ENCODE measurements at regions not wholly inside any gene's neighbourhood (a gene's known extent, or its start where the extent isn't known, plus 50 kb on each side); places are given as distances from the start of the nearest gene placed in this dataset.

DNA sequence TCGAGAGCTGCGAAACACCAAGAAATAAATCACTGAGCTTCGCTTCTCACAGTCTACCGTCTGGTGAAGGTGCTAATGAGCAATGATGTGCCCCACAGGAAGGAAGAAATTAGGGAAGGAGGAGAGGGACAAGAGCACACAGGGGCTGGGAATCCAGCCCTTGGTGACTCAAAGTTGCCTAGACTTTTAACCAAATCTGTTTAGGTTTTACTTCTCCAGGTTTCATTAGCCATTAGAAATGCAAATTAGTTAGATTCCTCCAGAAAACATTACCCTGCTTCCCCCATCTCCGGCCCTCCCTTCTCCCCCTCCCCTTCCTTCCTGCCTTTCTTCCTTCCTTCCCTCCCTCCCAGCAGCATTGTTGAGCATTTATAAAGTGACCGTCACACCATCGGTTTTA lies 59.3 kb upstream of the UBE2E1 start:
- TF ChIP-seq TAF1 (IDR thresholded peaks at IDR 0.05; ENCODE audit: borderline replicate concordance, insufficient read depth, low read length): no peak
- TF ChIP-seq FOXP2 (optimal IDR thresholded peaks at IDR 0.05; ENCODE audit: borderline replicate concordance, extremely low read depth, extremely low read length, insufficient read depth): no peak
- TF ChIP-seq POLR2AphosphoS5 (IDR thresholded peaks at IDR 0.05; ENCODE audit: low read depth, low read length): no peak
- TF ChIP-seq, protein P1, sequence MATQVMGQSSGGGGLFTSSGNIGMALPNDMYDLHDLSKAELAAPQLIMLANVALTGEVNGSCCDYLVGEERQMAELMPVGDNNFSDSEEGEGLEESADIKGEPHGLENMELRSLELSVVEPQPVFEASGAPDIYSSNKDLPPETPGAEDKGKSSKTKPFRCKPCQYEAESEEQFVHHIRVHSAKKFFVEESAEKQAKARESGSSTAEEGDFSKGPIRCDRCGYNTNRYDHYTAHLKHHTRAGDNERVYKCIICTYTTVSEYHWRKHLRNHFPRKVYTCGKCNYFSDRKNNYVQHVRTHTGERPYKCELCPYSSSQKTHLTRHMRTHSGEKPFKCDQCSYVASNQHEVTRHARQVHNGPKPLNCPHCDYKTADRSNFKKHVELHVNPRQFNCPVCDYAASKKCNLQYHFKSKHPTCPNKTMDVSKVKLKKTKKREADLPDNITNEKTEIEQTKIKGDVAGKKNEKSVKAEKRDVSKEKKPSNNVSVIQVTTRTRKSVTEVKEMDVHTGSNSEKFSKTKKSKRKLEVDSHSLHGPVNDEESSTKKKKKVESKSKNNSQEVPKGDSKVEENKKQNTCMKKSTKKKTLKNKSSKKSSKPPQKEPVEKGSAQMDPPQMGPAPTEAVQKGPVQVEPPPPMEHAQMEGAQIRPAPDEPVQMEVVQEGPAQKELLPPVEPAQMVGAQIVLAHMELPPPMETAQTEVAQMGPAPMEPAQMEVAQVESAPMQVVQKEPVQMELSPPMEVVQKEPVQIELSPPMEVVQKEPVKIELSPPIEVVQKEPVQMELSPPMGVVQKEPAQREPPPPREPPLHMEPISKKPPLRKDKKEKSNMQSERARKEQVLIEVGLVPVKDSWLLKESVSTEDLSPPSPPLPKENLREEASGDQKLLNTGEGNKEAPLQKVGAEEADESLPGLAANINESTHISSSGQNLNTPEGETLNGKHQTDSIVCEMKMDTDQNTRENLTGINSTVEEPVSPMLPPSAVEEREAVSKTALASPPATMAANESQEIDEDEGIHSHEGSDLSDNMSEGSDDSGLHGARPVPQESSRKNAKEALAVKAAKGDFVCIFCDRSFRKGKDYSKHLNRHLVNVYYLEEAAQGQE (IDR thresholded peaks at IDR 0.05; ENCODE audit: insufficient read depth in 1 of 2, low read depth in 2 of 2, low read length in 2 of 2): peak in 1 of 2 experiments; percentile 4; a peak in 1 of 4 replicates
- TF ChIP-seq SIN3A (IDR thresholded peaks at IDR 0.05; ENCODE audit: borderline replicate concordance, insufficient read depth, low read length): no peak

DNA sequence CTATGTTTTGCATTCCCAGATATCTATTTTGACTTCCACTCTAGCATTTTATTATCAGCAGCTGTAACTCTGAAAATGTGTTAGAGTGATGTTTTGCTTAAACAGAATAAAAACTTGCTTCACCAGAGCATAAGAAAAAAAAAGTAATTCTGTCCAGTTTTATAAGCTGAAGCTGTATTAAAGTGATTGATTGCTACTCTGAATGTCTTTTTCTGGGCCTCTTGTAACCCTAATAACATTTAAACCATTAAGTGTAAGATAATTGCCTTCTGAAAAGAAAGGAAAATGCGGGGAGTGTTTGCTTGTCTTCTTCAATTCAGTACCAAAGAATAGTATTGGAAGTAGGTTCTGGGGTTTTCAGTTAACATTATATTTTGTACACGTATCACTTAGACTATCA lies 57.9 kb upstream of the UBE2E1 start:
- TF ChIP-seq FOXP2 (optimal IDR thresholded peaks at IDR 0.05; ENCODE audit: borderline replicate concordance, extremely low read depth, extremely low read length, insufficient read depth) (no peak), TAF1 (IDR thresholded peaks at IDR 0.05; ENCODE audit: borderline replicate concordance, insufficient read depth, low read length) (no peak), SIN3A (IDR thresholded peaks at IDR 0.05; ENCODE audit: borderline replicate concordance, insufficient read depth, low read length) (no peak), POLR2AphosphoS5 (IDR thresholded peaks at IDR 0.05; ENCODE audit: low read depth, low read length) (no peak)
- TF ChIP-seq, protein P1 (IDR thresholded peaks at IDR 0.05; ENCODE audit: insufficient read depth in 1 of 2, low read depth in 2 of 2, low read length in 2 of 2): no peak

DNA sequence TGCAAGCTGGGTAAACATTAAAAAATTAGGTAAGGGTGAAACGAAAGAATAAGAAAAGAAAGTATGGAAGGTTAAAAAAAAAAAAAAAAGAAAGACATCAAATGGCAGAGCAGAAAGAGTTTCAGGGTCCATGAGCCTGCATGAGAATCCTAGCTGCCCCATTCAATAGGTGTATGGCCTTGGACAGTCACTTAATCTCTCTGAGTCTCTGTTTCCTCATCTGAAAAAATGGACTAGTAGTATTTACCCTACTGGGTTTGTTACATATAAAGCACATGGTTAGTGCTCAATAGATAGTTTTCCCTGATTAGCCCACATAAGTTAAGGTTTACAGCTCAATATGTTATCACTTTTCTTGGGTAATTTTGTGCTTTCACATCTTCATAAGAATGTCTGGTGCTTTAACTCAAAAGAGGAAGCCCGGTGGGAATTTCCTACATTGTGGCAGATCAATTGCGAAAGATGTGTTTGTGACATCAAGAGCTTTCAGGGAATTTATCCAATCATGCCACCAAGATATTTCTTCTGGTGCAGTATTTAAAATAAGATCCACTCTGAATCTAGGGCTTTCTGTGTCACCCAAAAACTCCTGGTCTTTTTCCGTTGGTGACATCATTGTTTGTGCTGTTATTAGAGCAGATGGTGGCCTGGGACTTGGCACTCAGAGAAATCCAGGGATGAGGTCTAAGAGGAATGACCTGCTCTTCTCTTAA lies 57.2 kb upstream of the UBE2E1 start:
- TF ChIP-seq, protein P1 (IDR thresholded peaks at IDR 0.05; ENCODE audit: insufficient read depth in 1 of 2, low read depth in 2 of 2, low read length in 2 of 2): no peak
- TF ChIP-seq SIN3A (IDR thresholded peaks at IDR 0.05; ENCODE audit: borderline replicate concordance, insufficient read depth, low read length) (no peak), POLR2AphosphoS5 (IDR thresholded peaks at IDR 0.05; ENCODE audit: low read depth, low read length) (no peak), TAF1 (IDR thresholded peaks at IDR 0.05; ENCODE audit: borderline replicate concordance, insufficient read depth, low read length) (no peak), FOXP2 (optimal IDR thresholded peaks at IDR 0.05; ENCODE audit: borderline replicate concordance, extremely low read depth, extremely low read length, insufficient read depth) (no peak)

DNA sequence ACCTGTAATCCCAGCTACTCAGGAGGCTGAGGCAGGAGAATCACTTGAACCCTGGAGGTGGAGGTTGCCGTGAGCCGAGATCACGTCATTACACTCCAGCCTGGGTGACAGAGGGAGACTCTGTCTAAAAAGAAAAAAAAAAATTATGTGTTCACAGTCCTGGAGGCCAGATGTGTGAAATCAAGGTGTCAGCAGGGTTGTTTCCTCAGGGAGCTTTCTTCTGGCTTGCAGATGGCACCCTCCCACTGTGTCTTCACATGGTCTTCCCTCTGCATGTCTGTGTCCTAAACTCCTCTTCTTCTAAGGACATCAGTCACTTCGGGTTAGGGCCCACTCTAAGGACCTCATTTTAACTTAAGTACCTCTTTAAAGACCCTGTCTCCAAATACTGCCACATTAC lies 56.1 kb upstream of the UBE2E1 start:
- no peak for TF ChIP-seq FOXP2 (optimal IDR thresholded peaks at IDR 0.05; ENCODE audit: borderline replicate concordance, extremely low read depth, extremely low read length, insufficient read depth)
- TF ChIP-seq, protein P1 (IDR thresholded peaks at IDR 0.05; ENCODE audit: insufficient read depth in 1 of 2, low read depth in 2 of 2, low read length in 2 of 2): no peak
- no peak for TF ChIP-seq TAF1 (IDR thresholded peaks at IDR 0.05; ENCODE audit: borderline replicate concordance, insufficient read depth, low read length)
- no peak for TF ChIP-seq POLR2AphosphoS5 (IDR thresholded peaks at IDR 0.05; ENCODE audit: low read depth, low read length)
- TF ChIP-seq SIN3A (IDR thresholded peaks at IDR 0.05; ENCODE audit: borderline replicate concordance, insufficient read depth, low read length): no peak

Data from PFSK-1 (cell line).